IPS-11a (cell line): ENCODE measurements at regions not wholly inside any gene's neighbourhood (a gene's known extent, or its start where the extent isn't known, plus 50 kb on each side); places are given as distances from the start of the nearest gene placed in this dataset.
A peak's percentile ranks its signal among the peaks of the same experiment; 100 is the strongest.
"Not testable (repeated sequence)": the region's sequence is repeated elsewhere in the genome, so short reads cannot be mapped to it uniquely, and the experiment has no call there.

Experiments used
- H3K4me3 ChIP-seq: one replicate; pipeline ENCODE4 v1.5.1; 2013; ENCODE audit warnings: low read depth, low read length, control low read depth

GRCh38 chr7:15054304-15054703, 151.8 kb upstream of the DGKB start:
- H3K4me3 ChIP-seq = not testable (repeated sequence)

- H3K4me3 ChIP-seq = no peak overlapping the region
Measured at GRCh38 chr7:15049157-15049556, 146.6 kb upstream of the DGKB start.

GRCh38 chr7:15046861-15047260, 144.3 kb upstream of the DGKB start:
- H3K4me3 ChIP-seq = no peak overlapping the region

GRCh38 chr7:15043931-15044330, 141.4 kb upstream of the DGKB start:
- no peak overlapping the region for H3K4me3 ChIP-seq

GRCh38 chr7:15042285-15043065, 139.9 kb upstream of the DGKB start:
- H3K4me3 ChIP-seq = no peak overlapping the region

GRCh38 chr7:15041226-15041625, 138.7 kb upstream of the DGKB start:
- no peak overlapping the region for H3K4me3 ChIP-seq

GRCh38 chr7:15035814-15036213, 133.3 kb upstream of the DGKB start:
- H3K4me3 ChIP-seq = no peak overlapping the region

GRCh38 chr7:15033039-15033438, 130.5 kb upstream of the DGKB start:
- no peak overlapping the region for H3K4me3 ChIP-seq

- no peak overlapping the region for H3K4me3 ChIP-seq
Measured at GRCh38 chr7:15018981-15019380, 116.4 kb upstream of the DGKB start.

GRCh38 chr7:15016766-15017165, 114.2 kb upstream of the DGKB start:
- H3K4me3 ChIP-seq = no peak overlapping the region

- H3K4me3 ChIP-seq = no peak overlapping the region
Measured at GRCh38 chr7:15016315-15016667, 113.7 kb upstream of the DGKB start.

- peak overlapping the region; percentile 20 for H3K4me3 ChIP-seq
Measured at GRCh38 chr7:15015545-15016314, 113.2 kb upstream of the DGKB start.

GRCh38 chr7:15012135-15012534, 109.6 kb upstream of the DGKB start:
- H3K4me3 ChIP-seq = no peak overlapping the region

- H3K4me3 ChIP-seq = no peak overlapping the region
Measured at GRCh38 chr7:15011289-15011688, 108.7 kb upstream of the DGKB start.

GRCh38 chr7:15007507-15007906, 105.0 kb upstream of the DGKB start:
- H3K4me3 ChIP-seq = no peak overlapping the region

- H3K4me3 ChIP-seq = no peak overlapping the region
Measured at GRCh38 chr7:15005672-15006071, 103.1 kb upstream of the DGKB start.

GRCh38 chr7:15000157-15000556, 97.6 kb upstream of the DGKB start:
- H3K4me3 ChIP-seq = no peak overlapping the region

GRCh38 chr7:14999331-14999730, 96.8 kb upstream of the DGKB start:
- no peak overlapping the region for H3K4me3 ChIP-seq

- no peak overlapping the region for H3K4me3 ChIP-seq
Measured at GRCh38 chr7:14995774-14996173, 93.2 kb upstream of the DGKB start.

- H3K4me3 ChIP-seq = no peak overlapping the region
Measured at GRCh38 chr7:14988941-14989340, 86.4 kb upstream of the DGKB start.

GRCh38 chr7:14978687-14979086, 76.1 kb upstream of the DGKB start:
- H3K4me3 ChIP-seq = no peak overlapping the region

GRCh38 chr7:14974688-14975087, 72.1 kb upstream of the DGKB start:
- H3K4me3 ChIP-seq = no peak overlapping the region
